ENCODE measurements at regions not wholly inside any gene's neighbourhood (a gene's known extent, or its start where the extent isn't known, plus 50 kb on each side); places are given as distances from the start of the nearest gene placed in this dataset.

DNA sequence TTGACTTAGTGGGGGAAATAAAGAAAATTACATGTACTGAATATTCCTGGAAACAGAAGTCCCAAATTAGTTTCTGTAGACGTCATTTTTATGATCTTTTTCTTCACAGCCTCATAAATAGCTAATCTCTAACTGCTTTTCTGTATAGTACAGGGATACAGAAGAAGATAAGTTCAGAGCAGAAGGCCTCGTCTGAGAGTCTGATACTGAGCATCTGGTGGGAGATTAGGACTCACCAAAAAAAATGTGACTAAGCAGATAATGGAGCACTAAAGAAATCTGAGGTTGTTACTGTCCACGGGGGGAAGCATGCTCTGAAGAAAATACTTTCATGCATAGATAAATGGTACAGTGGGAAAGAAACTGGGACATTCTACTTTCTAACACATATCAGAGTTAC, 115.3 kb upstream of the TRPC5 start:
- Histone ChIP-seq H3K36me3 (ENCODE audit: control insufficient read depth in 2 of 2, insufficient read depth in 2 of 2, low read length in 1 of 2) (no peaks in the 10 kb centered on the region), H3K4me1 (ENCODE audit: control insufficient read depth, insufficient read depth, low read length) (no peaks in the 10 kb centered on the region), H3K79me2 (ENCODE audit: control insufficient read depth, insufficient read depth, low read length) (no peaks in the 10 kb centered on the region), H3K9me3 (replicated peaks; ENCODE audit: control insufficient read depth, insufficient read depth, low read length) (no peaks in the 10 kb centered on the region), H3K4me2 (ENCODE audit: control insufficient read depth, insufficient read depth) (no peak overlapping the region), H3K27ac (ENCODE audit: control insufficient read depth, insufficient read depth) (no peak overlapping the region), H2AFZ (ENCODE audit: control insufficient read depth, low read depth, low read length) (no peak overlapping the region), H4K20me1 (ENCODE audit: control insufficient read depth, insufficient read depth) (no peaks in the 10 kb centered on the region), H3K27me3 (replicated peaks in 1 of 2; ENCODE audit: control insufficient read depth in 2 of 2, insufficient read depth in 2 of 2, low read length in 1 of 2) (no peaks in the 10 kb centered on the region), H3K9ac (ENCODE audit: control insufficient read depth, insufficient read depth, low read length) (no peak overlapping the region), H3K4me3 (no peak overlapping the region)
- in situ Hi-C loops (cut with MboI): no loop called here
- CTCF ChIA-PET: no interaction called here
- WGBS (ENCODE audit: insufficient coverage, insufficient replicate concordance, low lambda C conversion rate, missing lambda C conversion rate): 16% methylated on average over 3 of the region's 3 CpGs
- POLR2A ChIA-PET: no interaction called here
- no TSS peak for BruUV-seq (replicated peaks)
- DNase-seq (ENCODE audit: low read depth, low spot score) (no peak), FAIRE-seq (no peak), ATAC-seq (no peak)
- SMC1A ChIA-PET (ENCODE audit: uncharacterized antibody, unreplicated experiment): no interaction called here
- intact Hi-C loops (cut with micrococcal nuclease; ENCODE audit: unreplicated experiment): no loop called here
- RAD21 ChIA-PET (ENCODE audit: unreplicated experiment): no interaction called here
- no peak for TF ChIP-seq ETV6 (conservative IDR thresholded peaks at IDR 0.05 in 1 of 2, IDR thresholded peaks at IDR 0.05 in 1 of 2; ENCODE audit: borderline replicate concordance in 1 of 2, low read depth in 1 of 2)
- no peak for TF ChIP-seq JUND (IDR thresholded peaks at IDR 0.05; ENCODE audit: low read depth, low read length)
- no peak for TF ChIP-seq IKZF1 (conservative IDR thresholded peaks at IDR 0.05)
- no peak for TF ChIP-seq SKIL (IDR thresholded peaks at IDR 0.05; ENCODE audit: low read depth, poor library complexity, severe bottlenecking)
- TF ChIP-seq BHLHE40 (IDR thresholded peaks at IDR 0.05; ENCODE audit: borderline replicate concordance in 1 of 2, low read depth in 2 of 2, low read length in 1 of 2): no peak
- TF ChIP-seq, protein P1, sequence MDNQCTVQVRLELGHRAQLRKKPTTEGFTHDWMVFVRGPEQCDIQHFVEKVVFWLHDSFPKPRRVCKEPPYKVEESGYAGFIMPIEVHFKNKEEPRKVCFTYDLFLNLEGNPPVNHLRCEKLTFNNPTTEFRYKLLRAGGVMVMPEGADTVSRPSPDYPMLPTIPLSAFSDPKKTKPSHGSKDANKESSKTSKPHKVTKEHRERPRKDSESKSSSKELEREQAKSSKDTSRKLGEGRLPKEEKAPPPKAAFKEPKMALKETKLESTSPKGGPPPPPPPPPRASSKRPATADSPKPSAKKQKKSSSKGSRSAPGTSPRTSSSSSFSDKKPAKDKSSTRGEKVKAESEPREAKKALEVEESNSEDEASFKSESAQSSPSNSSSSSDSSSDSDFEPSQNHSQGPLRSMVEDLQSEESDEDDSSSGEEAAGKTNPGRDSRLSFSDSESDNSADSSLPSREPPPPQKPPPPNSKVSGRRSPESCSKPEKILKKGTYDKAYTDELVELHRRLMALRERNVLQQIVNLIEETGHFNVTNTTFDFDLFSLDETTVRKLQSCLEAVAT (IDR thresholded peaks at IDR 0.05): no peak
- TF ChIP-seq SIN3A (IDR thresholded peaks at IDR 0.05; ENCODE audit: low read depth, low read length): no peak
- TF ChIP-seq, protein P2, sequence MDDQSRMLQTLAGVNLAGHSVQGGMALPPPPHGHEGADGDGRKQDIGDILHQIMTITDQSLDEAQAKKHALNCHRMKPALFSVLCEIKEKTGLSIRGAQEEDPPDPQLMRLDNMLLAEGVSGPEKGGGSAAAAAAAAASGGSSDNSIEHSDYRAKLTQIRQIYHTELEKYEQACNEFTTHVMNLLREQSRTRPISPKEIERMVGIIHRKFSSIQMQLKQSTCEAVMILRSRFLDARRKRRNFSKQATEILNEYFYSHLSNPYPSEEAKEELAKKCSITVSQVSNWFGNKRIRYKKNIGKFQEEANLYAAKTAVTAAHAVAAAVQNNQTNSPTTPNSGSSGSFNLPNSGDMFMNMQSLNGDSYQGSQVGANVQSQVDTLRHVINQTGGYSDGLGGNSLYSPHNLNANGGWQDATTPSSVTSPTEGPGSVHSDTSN (IDR thresholded peaks at IDR 0.05; ENCODE audit: insufficient replicate concordance, low read depth, low read length): no peak
- TF ChIP-seq, protein P3, sequence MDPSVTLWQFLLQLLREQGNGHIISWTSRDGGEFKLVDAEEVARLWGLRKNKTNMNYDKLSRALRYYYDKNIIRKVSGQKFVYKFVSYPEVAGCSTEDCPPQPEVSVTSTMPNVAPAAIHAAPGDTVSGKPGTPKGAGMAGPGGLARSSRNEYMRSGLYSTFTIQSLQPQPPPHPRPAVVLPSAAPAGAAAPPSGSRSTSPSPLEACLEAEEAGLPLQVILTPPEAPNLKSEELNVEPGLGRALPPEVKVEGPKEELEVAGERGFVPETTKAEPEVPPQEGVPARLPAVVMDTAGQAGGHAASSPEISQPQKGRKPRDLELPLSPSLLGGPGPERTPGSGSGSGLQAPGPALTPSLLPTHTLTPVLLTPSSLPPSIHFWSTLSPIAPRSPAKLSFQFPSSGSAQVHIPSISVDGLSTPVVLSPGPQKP (IDR thresholded peaks at IDR 0.05; ENCODE audit: low read depth, low read length): no peak
- TF ChIP-seq ZBTB40 (IDR thresholded peaks at IDR 0.05; ENCODE audit: borderline replicate concordance): no peak
- no peak for TF ChIP-seq NFXL1 (IDR thresholded peaks at IDR 0.05; ENCODE audit: borderline replicate concordance)
- TF ChIP-seq NR2C2 (IDR thresholded peaks at IDR 0.05; ENCODE audit: borderline replicate concordance, control insufficient read depth, insufficient read length, low read depth): no peak
- TF ChIP-seq ZNF217 (IDR thresholded peaks at IDR 0.05): no peak

Measured in GM12878 (cell line).